HG03558 (cell line): ENCODE measurements at regions not wholly inside any gene's neighbourhood (a gene's known extent, or its start where the extent isn't known, plus 50 kb on each side); places are given as distances from the start of the nearest gene placed in this dataset.
"Not testable (repeated sequence)": the region's sequence is repeated elsewhere in the genome, so short reads cannot be mapped to it uniquely, and the experiment has no call there.

Source experiments
- ATAC-seq: cut with Tn5 transposase; IDR thresholded peaks from one replicate; pipeline ENCODE4 v1.9.1; 2021; ENCODE audit warnings: moderate number of reproducible peaks; ENCODE audit not compliant: unreplicated experiment; ENCODE audit errors: extremely low read depth

DNA sequence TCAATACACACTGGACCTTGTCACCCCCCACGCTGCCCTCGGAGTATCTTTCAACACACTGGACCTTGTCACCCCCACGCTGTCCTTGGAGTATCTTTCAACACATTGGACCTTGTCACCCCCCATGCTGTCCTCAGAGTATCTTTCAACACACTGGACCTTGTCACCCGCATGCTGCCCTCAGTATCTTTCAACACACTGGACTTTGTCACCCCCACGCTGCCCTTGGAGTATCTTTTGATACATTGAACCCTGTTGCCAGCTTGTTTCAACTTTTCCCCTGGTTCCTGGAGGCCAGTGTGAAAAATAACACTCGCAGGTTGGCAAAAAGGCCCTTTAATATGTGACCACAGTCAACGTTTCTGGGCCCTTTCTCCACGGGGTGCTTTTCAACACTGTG lies 247.8 kb downstream of the TEX29 start:
- ATAC-seq = no peak

DNA sequence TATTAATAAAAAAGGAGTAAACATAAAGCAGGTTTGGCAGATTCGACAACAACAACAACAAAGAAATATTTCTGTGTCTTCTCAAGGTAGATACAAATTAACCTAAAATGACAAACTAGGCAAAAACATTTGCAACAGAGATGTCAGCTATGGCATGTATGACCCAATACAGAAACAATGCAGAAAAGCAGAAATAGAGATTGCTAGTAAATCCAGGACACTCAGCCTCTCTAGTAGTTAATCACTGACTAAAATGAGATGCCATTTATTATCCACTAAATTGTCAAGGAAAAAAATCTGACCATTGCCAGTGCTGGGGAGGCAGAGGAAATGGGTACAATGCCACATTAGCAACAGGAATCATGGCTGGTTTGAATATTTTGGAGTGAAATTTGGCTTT lies 250.5 kb downstream of the TEX29 start:
- ATAC-seq = no peak

DNA sequence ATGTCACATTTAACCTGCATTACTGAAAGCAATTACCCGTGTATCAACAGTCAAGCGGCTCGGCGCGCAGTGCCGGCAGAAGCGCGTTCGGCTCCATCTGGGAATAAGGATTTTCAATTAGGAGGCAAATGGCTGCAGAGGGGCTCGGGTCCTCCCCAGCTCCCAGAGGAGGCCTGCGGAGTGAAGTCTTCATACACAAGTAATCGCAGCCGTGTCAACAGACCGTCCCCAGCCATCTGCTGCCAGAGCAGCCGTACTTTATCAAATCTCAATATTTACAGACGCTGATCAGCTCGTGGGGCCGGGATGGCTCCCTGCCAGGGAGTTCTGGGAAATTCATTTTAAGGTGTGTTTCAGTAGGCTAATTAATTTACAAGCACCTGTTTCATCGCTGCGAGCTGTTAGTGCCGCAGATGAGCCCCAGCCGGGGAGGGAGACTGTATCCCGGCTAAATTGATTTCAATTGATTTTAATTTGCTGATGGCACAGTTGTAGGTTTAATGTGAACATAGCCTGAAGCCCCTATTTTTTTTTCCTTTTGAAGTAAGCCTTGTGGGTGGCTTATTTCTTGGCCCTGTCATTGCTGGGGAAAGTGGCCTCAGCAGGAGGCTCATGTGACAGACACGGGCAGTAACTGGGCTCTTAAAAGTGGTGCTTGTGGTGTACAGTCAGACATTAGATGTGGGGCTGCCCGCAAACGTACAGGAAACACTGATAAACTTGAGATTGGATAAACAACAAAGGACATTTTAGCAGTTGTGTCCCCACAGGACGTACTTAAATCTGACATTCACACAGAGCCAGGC lies 252.7 kb downstream of the TEX29 start:
- no peak for ATAC-seq

GRCh38 chr13:111573801-111574200 lies 253.4 kb downstream of the TEX29 start:
- ATAC-seq = no peak

DNA sequence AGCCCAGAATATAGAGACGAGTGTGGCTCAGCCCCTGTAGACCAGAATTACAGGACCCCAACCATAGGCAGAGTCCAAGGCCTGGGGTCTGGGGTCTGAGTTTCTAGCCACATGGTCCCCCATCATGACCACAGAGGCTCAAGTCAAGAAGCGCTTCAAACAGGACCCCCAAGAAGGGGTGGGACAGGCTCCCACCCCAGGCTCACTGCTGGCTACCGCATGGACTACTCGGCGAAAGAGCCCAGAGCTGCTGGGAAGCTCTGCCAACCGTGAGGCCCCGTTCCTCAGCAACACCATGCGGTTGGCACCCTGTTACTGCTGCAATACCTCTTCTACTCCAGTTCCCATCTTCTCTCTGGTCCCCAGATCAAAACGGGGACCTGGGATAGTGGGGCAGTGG lies 254.8 kb downstream of the TEX29 start:
- no peak for ATAC-seq

- ATAC-seq = no peak
Measured at GRCh38 chr13:111575719-111576118, 255.3 kb downstream of the TEX29 start.

- ATAC-seq = no peak
Measured at GRCh38 chr13:111577208-111577828, 256.9 kb downstream of the TEX29 start.

DNA sequence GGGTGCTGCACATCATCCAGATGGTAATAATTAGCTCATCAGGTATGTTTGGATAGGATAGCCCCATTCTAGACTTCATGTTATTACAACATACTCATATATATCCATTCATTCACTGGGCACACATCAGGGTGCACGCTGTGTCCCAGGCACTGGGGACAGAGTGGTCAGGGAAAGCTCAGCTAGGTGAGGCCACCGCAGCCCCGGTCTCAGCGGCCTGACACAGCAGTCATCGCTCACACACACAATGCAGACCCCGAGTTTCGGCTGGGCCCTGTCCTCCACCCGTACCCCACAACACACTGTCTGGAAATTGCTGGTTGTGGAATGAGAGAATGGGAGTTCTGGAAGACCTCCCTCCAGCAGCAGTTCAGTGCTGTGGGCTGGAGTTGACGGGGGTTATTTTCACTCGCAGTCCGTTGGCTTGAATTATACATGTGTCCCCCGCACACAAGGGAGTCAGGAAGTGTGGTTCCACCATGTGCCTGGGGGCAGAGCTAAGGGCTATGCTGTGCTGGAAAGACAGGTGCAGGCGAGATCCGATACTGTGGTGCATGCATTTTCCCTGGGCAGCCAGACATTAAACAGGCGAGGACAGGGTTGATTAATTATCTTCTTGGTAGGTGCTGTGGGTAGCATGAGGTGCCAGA lies 257.6 kb downstream of the TEX29 start:
- no peak for ATAC-seq

DNA sequence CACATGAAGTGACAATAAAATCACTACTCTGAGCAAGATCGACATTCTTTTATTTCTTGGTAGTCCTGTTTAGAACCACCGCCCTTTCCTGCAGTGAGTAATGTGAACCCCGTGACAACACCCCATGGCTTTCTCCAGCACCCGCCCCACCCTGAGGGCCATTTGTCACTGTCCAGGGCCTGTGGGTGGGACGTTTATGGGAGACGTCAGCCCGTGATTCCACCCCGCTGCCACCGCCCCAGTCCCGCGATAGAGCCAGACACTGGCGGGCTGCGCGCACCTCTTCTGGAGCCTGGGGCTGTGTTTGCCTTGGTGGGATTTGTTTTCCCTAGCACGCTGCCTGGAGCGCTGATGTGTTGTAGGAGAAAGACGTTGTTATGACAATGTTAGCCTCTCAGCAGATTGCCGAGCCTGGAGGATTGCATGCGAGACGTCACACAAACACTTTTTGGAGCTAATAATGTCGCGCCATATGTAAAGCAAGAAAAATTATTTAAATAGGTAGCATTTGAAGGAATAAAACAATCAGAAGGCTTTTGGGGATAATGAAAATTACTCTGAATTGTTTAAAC lies 263.7 kb downstream of the TEX29 start:
- no peak for ATAC-seq

DNA sequence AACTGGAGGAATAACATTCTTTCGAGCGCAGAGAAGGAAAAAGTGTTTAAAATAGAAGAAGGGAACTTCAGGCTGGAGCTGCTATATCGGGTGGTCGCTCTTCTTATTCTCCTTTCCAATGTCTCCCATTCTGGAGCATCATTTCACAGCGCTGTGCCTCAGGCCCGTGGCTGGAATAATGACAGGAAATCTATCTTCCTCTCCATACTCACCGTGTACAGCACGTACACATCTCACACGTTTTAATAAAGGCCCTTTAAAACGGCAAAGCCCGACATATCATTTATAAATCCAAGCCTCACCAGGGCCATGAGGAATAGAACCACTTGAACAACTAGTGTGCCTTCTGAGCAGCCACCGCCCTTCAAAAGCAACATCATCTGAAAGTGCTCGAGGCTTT lies 264.4 kb downstream of the TEX29 start:
- no peak for ATAC-seq

- no peak for ATAC-seq
Measured at GRCh38 chr13:111586291-111586690, 265.8 kb downstream of the TEX29 start.

GRCh38 chr13:111587249-111587648 lies 266.8 kb downstream of the TEX29 start:
- no peak for ATAC-seq

DNA sequence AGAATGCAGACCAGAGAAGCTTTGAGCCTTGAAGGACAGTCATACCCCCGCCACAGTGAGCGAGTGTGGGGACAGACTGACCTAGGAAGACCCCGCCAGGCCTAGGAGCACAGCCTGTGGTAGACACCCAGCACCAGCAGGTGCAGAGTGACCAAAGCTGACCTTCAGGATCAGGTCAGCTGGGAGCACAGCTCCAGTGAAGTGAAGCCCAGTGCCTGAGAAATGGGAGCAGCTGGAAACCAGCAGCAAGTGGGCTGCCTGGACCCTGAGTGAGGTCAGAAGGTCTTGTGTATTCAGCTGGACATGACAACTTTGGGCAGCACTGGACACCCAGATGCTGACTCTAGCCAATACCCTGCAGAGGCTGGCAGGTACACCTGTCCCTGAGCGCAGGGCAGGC lies 268.9 kb downstream of the TEX29 start:
- no peak for ATAC-seq

DNA sequence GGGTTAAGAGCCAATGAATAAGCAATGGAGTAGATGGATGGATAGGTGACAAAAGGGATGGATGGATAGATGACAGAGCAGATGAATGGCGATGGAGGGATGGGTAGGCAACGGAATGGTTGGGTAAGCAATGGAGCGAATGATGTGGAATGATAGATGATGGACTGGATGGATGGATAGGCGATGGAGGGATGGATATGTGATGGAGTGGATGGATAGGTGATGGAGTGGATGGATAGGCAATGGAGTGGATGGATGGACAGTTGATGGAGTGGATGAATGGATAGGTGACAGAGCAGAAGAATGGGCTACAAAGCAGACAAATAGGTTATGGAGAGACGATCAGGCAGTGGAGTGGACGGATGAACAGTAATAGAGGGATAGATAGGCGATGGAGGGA lies 269.6 kb downstream of the TEX29 start:
- no peak for ATAC-seq

GRCh38 chr13:111590796-111591195 lies 270.4 kb downstream of the TEX29 start:
- ATAC-seq = no peak

GRCh38 chr13:111593490-111593889 lies 273.0 kb downstream of the TEX29 start:
- ATAC-seq = not testable (repeated sequence)

DNA sequence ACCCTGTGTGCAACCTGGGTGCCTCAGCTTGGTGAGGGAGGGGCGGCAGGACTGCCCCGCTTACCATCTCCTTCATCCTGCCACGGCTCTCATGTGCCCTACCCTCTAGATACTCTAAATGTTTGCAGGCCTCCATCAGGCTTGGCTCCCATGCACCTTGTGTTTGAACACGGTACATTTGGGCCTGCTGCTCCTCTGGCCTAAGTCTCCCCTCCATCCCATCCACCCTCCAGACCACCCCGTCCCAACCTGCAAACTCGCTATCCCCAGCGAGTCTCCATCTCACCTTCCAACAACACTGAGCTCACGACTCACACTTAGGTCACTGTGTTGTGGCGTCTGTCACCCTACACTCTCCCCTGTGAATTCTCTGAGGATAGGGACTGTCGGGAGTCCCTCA lies 274.2 kb downstream of the TEX29 start:
- no peak for ATAC-seq

GRCh38 chr13:111595276-111595675 lies 274.8 kb downstream of the TEX29 start:
- no peak for ATAC-seq

DNA sequence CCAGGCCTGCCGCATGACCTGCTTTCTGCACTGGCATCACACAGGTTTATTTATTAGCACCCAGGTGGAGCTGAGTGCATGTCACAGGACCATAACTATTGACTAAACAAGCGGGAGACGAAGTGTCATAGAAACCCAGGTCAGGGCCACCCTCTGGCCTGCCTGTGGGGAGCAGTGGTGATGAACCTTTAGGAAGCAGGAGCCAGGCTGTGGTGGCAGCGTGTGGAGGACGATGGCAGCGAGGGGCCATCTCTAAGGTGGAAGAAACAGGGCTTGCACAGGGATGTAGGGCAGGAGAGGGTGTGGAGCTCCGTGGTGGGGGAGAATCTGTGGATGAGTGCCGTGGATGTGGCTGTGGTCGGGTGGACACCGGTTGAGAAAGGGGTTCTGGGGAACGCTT lies 275.3 kb downstream of the TEX29 start:
- no peak for ATAC-seq

DNA sequence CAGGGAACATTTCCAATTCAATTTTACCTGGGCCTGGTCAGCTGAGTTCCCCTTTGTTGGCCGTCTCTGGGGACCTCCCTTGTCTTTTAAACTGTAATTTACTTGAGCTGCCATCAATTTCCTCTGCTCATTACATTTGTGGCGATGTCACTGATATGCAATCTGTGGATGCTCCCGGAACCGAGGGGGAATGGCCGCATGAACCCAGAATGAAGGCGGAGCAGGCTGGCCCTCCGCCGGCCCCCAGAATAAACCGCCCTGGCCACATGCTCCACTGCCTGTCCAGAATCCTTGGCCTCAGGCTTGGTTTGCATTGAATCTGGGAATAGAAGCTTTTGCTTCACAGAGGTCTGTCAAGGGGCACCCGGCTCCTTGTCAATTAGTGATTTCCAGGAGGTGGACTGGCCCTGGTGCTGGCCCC lies 276.8 kb downstream of the TEX29 start:
- ATAC-seq = no peak

GRCh38 chr13:111597618-111598017 lies 277.2 kb downstream of the TEX29 start:
- no peak for ATAC-seq
